ENCODE measurements at regions not wholly inside any gene's neighbourhood (a gene's known extent, or its start where the extent isn't known, plus 50 kb on each side); places are given as distances from the start of the nearest gene placed in this dataset.

DNA sequence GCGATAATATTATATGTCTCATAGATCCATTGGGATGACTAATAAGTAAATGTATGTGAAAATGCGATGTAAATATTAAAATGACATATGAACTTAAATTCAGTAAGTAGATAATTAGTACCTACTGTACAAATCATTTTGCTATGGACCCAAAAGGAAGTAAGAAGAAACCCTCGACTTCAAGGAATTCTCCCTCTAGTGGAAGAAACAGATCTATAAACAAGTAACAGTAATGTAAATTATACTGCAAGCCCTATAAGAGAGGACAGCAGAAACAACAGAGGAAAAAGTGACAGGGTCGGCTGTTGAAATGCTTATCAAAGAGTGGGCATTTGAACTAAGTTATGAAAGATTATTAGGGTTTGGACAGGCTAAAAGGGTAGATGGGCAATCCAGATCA is 320.3 kb downstream of the DMAC1 start:
- no peak for TF ChIP-seq JUND (IDR thresholded peaks at IDR 0.05; ENCODE audit: low read depth)
- in situ Hi-C loops (cut with HindIII; ENCODE audit: low pct_unique_long_range_greater_than_20kb, low sequenced_read_pairs), result no loop called here
- no peak for DNase-seq (ENCODE audit: low read depth in 1 of 2, low spot score in 1 of 2)

GRCh38 chr9:7478646-7479045 is 320.9 kb downstream of the DMAC1 start:
- DNase-seq (ENCODE audit: low read depth in 1 of 2, low spot score in 1 of 2), result no peak
- TF ChIP-seq JUND (IDR thresholded peaks at IDR 0.05; ENCODE audit: low read depth), result no peak
- in situ Hi-C loops (cut with HindIII; ENCODE audit: low pct_unique_long_range_greater_than_20kb, low sequenced_read_pairs), result no loop called here

- in situ Hi-C loops (cut with HindIII; ENCODE audit: low pct_unique_long_range_greater_than_20kb, low sequenced_read_pairs), result no loop called here
- TF ChIP-seq JUND (IDR thresholded peaks at IDR 0.05; ENCODE audit: low read depth), result no peak
- DNase-seq (ENCODE audit: low read depth in 1 of 2, low spot score in 1 of 2), result no peak
These were observed 332.4 kb downstream of the DMAC1 start for GRCh38 chr9:7467186-7467585.

DNA sequence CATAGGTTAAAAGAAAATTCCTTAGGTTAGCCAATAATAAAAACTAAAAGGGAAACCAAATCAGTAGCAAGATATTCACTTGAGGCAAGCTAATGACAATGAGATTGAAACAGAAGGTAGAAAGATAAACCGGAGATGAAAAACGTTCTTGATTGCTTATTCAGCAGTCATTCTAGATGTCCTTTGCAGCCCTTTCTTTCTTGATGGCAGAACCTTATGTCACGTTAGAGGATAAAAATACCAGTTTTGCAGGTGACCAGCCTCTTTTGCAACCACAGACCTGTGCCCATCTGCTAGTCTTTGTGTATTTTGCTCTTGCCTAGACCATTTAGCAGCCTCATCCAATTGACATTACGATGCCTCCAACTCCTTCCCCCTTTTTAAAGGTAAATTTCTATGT is 337.8 kb downstream of the DMAC1 start:
- in situ Hi-C loops (cut with HindIII; ENCODE audit: low pct_unique_long_range_greater_than_20kb, low sequenced_read_pairs), result no loop called here
- TF ChIP-seq JUND (IDR thresholded peaks at IDR 0.05; ENCODE audit: low read depth), result no peak
- no peak for DNase-seq (ENCODE audit: low read depth in 1 of 2, low spot score in 1 of 2)

DNA sequence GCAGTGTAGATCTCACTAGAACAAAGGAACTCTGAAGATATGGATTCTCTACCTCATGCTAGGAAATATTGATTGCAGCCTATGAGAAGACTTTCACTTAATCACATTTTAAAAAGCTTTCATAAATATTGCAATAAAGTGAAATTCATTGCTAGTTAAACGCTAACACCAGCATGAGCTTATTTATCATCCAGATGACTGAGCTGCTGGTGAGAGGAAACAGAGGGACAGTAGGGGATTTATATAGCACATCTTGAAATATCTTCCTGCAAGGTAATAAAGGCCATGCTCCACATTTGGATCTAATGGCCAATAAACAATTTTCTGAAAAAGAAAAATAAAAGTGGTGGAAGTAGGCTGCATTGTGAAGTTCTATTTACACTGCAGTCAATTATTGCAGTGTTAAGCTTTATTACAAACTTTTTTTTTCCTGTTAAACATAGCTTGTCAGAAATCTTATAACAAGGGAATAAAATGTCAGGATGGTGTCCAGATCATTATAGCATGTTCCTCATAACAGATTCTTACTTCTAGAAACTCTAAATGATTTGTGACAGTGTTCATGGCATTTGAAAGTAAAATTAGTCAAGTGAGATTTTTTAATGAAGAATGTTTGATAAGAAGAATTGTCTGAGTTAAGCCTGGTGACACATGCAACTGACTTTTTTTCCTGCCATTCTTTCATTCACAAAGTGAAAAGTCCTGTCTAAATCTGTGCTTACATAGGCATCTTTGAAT is 342.6 kb downstream of the DMAC1 start:
- no peak for DNase-seq (ENCODE audit: low read depth in 1 of 2, low spot score in 1 of 2)
- TF ChIP-seq JUND (IDR thresholded peaks at IDR 0.05; ENCODE audit: low read depth), result no peak
- in situ Hi-C loops (cut with HindIII; ENCODE audit: low pct_unique_long_range_greater_than_20kb, low sequenced_read_pairs), result no loop called here

GRCh38 chr9:7456377-7456776 is 343.2 kb downstream of the DMAC1 start:
- TF ChIP-seq JUND (IDR thresholded peaks at IDR 0.05; ENCODE audit: low read depth), result no peak
- DNase-seq (ENCODE audit: low read depth in 1 of 2, low spot score in 1 of 2), result no peak
- in situ Hi-C loops (cut with HindIII; ENCODE audit: low pct_unique_long_range_greater_than_20kb, low sequenced_read_pairs), result no loop called here

GRCh38 chr9:7454624-7455023 is 345.0 kb downstream of the DMAC1 start:
- no peak for DNase-seq (ENCODE audit: low read depth in 1 of 2, low spot score in 1 of 2)
- in situ Hi-C loops (cut with HindIII; ENCODE audit: low pct_unique_long_range_greater_than_20kb, low sequenced_read_pairs), result no loop called here
- no peak for TF ChIP-seq JUND (IDR thresholded peaks at IDR 0.05; ENCODE audit: low read depth)

- in situ Hi-C loops (cut with HindIII; ENCODE audit: low pct_unique_long_range_greater_than_20kb, low sequenced_read_pairs), result no loop called here
- no peak for DNase-seq (ENCODE audit: low read depth in 1 of 2, low spot score in 1 of 2)
- TF ChIP-seq JUND (IDR thresholded peaks at IDR 0.05; ENCODE audit: low read depth), result no peak
These were observed 347.2 kb downstream of the DMAC1 start for GRCh38 chr9:7452378-7452777.

GRCh38 chr9:7451062-7451461 is 348.5 kb downstream of the DMAC1 start:
- in situ Hi-C loops (cut with HindIII; ENCODE audit: low pct_unique_long_range_greater_than_20kb, low sequenced_read_pairs), result no loop called here
- TF ChIP-seq JUND (IDR thresholded peaks at IDR 0.05; ENCODE audit: low read depth), result no peak
- DNase-seq (ENCODE audit: low read depth in 1 of 2, low spot score in 1 of 2), result peak in 1 of 2 experiments; percentile 38

DNA sequence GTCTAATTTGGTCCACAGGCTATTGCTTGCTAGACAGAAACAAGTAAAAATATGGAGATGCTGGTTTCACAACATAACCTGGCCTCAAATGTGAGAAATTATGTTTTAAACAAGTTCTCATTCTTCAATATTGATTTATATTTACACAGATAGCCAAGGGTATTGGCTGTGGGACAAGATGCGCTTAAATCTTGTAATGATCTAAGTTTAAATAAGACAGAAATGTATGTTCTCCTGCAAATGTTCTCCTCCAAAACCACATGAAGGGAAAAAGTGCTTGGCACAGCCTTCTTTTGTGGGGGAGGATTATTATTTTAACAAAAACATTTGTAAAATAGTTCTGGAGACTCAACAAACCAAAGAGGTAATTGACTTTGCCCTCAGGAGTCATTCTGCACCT is 356.0 kb downstream of the DMAC1 start:
- no peak for TF ChIP-seq JUND (IDR thresholded peaks at IDR 0.05; ENCODE audit: low read depth)
- in situ Hi-C loops (cut with HindIII; ENCODE audit: low pct_unique_long_range_greater_than_20kb, low sequenced_read_pairs), result no loop called here
- DNase-seq (ENCODE audit: low read depth in 1 of 2, low spot score in 1 of 2), result no peak

GRCh38 chr9:7439355-7439995 is 360.1 kb downstream of the DMAC1 start:
- in situ Hi-C loops (cut with HindIII; ENCODE audit: low pct_unique_long_range_greater_than_20kb, low sequenced_read_pairs), result no loop called here
- DNase-seq (ENCODE audit: low read depth in 1 of 2, low spot score in 1 of 2), result no peak
- no peak for TF ChIP-seq JUND (IDR thresholded peaks at IDR 0.05; ENCODE audit: low read depth)

- in situ Hi-C loops (cut with HindIII; ENCODE audit: low pct_unique_long_range_greater_than_20kb, low sequenced_read_pairs), result no loop called here
- DNase-seq (ENCODE audit: low read depth in 1 of 2, low spot score in 1 of 2), result no peak
- no peak for TF ChIP-seq JUND (IDR thresholded peaks at IDR 0.05; ENCODE audit: low read depth)
These were observed 362.8 kb downstream of the DMAC1 start for GRCh38 chr9:7436754-7437153.

- in situ Hi-C loops (cut with HindIII; ENCODE audit: low pct_unique_long_range_greater_than_20kb, low sequenced_read_pairs), result no loop called here
- TF ChIP-seq JUND (IDR thresholded peaks at IDR 0.05; ENCODE audit: low read depth), result no peak
- no peak for DNase-seq (ENCODE audit: low read depth in 1 of 2, low spot score in 1 of 2)
These were observed 365.9 kb downstream of the DMAC1 start for GRCh38 chr9:7433508-7434292.

Data from T47D (cell line).